Chondrocyte (in vitro differentiated cells): ENCODE measurements at regions not wholly inside any gene's neighbourhood (a gene's known extent, or its start where the extent isn't known, plus 50 kb on each side); places are given as distances from the start of the nearest gene placed in this dataset.

ENCODE experiments used
- DNase-seq: peaks from one replicate; pipeline ENCODE4 v3.0.0; 2021; ENCODE audit warnings: mixed read lengths, low spot score
- H3K27ac Mint-ChIP-seq: one replicate; pipeline ENCODE4 v1.8.0; 2021; ENCODE audit warnings: mild to moderate bottlenecking, moderate library complexity, mixed read lengths; ENCODE audit not compliant: unreplicated experiment
- H3K27me3 Mint-ChIP-seq: 2 replicates; pipeline ENCODE4 v1.8.0; 2021; ENCODE audit warnings: low read depth, mixed read lengths
- H3K36me3 Mint-ChIP-seq: 2 replicates; pipeline ENCODE4 v1.8.0; 2021; ENCODE audit warnings: low read depth, mixed read lengths
- H3K4me1 Mint-ChIP-seq: 2 replicates; pipeline ENCODE4 v1.8.0; 2021; ENCODE audit warnings: low read depth, mild to moderate bottlenecking, mixed read lengths
- H3K4me3 Mint-ChIP-seq: one replicate; pipeline ENCODE4 v1.8.0; 2021; ENCODE audit warnings: mild to moderate bottlenecking, moderate library complexity, mixed read lengths; ENCODE audit not compliant: unreplicated experiment
- H3K9me3 Mint-ChIP-seq: 2 replicates; pipeline ENCODE4 v1.8.0; 2021; ENCODE audit warnings: low read depth, mixed read lengths
- TF ChIP-seq, protein P1 (sequence below): fragments of 200-600 bp; sonication (generic); IDR thresholded peaks from 2 replicates; pipeline ENCODE4 v1.5.0; 2021; ENCODE audit warnings: antibody characterized with exemption, mild to moderate bottlenecking, moderate library complexity

DNA sequence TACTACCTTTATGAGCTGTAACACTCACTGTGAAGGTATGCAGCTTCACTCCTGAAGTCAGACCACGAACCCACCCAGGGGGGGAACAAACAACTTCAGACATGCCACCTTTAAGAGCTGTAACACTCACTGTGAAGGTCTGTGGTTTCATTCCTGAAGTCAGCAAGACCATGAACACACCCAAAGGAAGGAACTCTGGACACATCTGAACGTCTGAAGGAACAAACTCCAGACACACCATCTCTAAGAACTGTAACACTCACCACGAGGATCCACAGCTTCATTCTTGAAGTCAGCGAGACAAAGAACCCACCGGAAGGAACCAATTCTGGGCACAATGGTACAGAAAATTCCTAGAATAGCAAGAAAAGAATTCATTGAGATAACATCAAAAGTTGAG, 1796.5 kb upstream of the MIR17HG start:
- H3K27me3 Mint-ChIP-seq = no peaks in the 10 kb centered on the region
- peaks cover 2% of the 10 kb centered on the region for H3K9me3 Mint-ChIP-seq
- no peak overlapping the region for H3K27ac Mint-ChIP-seq
- DNase-seq = no peak
- H3K4me3 Mint-ChIP-seq = no peak overlapping the region
- no peaks in the 10 kb centered on the region for H3K36me3 Mint-ChIP-seq
- TF ChIP-seq, protein P1, sequence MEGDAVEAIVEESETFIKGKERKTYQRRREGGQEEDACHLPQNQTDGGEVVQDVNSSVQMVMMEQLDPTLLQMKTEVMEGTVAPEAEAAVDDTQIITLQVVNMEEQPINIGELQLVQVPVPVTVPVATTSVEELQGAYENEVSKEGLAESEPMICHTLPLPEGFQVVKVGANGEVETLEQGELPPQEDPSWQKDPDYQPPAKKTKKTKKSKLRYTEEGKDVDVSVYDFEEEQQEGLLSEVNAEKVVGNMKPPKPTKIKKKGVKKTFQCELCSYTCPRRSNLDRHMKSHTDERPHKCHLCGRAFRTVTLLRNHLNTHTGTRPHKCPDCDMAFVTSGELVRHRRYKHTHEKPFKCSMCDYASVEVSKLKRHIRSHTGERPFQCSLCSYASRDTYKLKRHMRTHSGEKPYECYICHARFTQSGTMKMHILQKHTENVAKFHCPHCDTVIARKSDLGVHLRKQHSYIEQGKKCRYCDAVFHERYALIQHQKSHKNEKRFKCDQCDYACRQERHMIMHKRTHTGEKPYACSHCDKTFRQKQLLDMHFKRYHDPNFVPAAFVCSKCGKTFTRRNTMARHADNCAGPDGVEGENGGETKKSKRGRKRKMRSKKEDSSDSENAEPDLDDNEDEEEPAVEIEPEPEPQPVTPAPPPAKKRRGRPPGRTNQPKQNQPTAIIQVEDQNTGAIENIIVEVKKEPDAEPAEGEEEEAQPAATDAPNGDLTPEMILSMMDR = no peak
- H3K4me1 Mint-ChIP-seq = peaks cover 7% of the 10 kb centered on the region

DNA sequence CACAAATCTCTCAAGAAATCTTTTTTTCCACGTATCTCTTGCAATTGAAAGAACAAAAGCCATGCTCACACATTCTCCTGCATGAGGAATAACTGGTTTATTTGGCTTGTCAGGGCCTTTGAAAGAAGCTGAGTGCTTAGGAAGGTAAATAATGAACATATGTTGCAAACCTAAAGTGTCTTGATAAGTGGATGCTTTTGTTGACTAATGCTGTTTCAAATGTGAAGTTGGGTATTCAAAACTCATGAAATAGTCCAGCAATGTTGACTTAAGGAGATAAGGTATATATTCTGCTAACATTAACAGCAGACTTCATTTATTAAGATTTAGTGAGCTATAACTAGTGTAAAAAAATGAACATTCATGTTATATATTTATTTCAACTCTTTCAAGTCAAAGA, 1792.7 kb upstream of the MIR17HG start:
- DNase-seq = no peak
- H3K27me3 Mint-ChIP-seq = no peaks in the 10 kb centered on the region
- H3K4me3 Mint-ChIP-seq = no peak overlapping the region
- TF ChIP-seq, protein P1 = no peak
- H3K36me3 Mint-ChIP-seq = no peaks in the 10 kb centered on the region
- peaks cover 5% of the 10 kb centered on the region for H3K9me3 Mint-ChIP-seq
- H3K4me1 Mint-ChIP-seq = peaks cover 6% of the 10 kb centered on the region
- H3K27ac Mint-ChIP-seq = no peak overlapping the region

DNA sequence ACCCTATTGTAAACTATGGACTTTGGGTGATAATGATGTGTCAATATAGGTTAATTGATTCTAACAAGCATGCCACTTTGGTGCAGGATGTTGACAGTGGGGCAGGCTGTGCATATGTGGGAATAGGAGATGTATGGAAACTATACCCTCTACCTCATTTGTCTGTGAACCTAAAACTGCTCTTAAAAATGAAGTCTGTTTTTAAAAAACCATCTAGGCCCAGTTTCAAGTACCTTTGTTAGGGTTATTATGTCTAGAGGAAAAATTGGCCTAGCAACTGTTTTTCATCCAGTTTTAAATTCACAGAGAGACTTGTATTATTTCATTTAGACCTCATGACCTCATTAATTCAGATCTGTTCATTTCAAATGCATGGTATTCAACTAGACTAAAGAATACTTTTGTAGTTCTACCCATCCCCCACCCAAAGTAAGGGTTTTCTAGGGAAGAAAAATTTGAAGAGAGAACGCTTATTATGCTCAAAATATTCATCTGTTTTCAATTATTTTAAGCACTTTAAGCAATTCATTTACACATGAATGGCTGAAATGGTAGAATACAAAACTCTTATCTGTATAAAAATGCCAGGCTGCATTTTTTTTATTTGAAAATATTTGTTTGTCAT, 1781.9 kb upstream of the MIR17HG start:
- peaks cover 17% of the 10 kb centered on the region for H3K4me1 Mint-ChIP-seq
- H3K27me3 Mint-ChIP-seq = no peaks in the 10 kb centered on the region
- peaks cover 5% of the 10 kb centered on the region for H3K9me3 Mint-ChIP-seq
- H3K4me3 Mint-ChIP-seq = no peak overlapping the region
- no peaks in the 10 kb centered on the region for H3K36me3 Mint-ChIP-seq
- DNase-seq = no peak
- H3K27ac Mint-ChIP-seq = no peak overlapping the region
- TF ChIP-seq, protein P1 = no peak

DNA sequence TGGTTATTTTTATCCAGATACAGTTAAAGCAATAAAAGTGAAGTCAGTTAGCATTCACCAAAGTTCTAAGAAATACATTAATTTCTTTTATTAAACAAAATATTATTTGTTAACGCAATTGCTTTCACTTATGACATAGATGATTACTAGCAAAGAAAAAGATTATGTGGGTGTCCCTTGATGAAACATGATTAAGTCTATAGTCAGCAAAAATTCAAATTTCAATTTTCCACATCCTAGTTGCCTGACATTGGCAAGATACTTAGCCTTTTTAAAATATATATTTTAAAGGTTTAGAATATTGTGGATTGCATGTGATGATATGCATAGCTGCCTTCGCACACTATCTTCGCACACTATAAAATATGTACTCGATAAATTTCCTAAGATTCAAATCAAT, 1780.5 kb upstream of the MIR17HG start:
- Mint-ChIP-seq H3K4me3 (no peak overlapping the region), H3K36me3 (peaks cover 4% of the 10 kb centered on the region), H3K4me1 (peaks cover 17% of the 10 kb centered on the region), H3K27ac (no peak overlapping the region), H3K9me3 (peaks cover 8% of the 10 kb centered on the region), H3K27me3 (no peaks in the 10 kb centered on the region)
- no peak for DNase-seq
- TF ChIP-seq, protein P1 = no peak

DNA sequence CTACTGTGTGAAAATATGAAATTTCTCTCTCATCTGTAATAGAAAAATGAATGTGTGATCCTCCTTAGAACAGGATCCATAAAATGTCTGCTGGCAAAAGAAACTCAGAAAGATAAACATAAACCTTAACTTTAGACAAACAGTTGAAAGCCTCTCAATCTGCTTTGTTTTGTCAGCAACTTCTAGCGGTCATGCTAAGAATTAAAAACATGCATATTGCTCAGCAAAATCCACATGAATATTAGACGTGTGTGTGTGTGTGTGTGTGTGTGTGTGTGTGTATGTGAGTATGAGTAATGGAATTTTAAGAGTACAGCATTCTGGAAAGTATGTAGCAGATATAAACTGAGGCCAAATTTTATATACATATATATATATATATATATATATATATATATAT, 1779.2 kb upstream of the MIR17HG start:
- Mint-ChIP-seq H3K27ac (peak overlapping the region; percentile 67), H3K27me3 (no peaks in the 10 kb centered on the region), H3K36me3 (peaks cover 4% of the 10 kb centered on the region), H3K4me1 (peaks cover 17% of the 10 kb centered on the region), H3K9me3 (peaks cover 12% of the 10 kb centered on the region), H3K4me3 (no peak overlapping the region)
- TF ChIP-seq, protein P1 = peak; percentile 43
- DNase-seq = no peak
